Neural progenitor cell (in vitro differentiated cells): ENCODE measurements at regions not wholly inside any gene's neighbourhood (a gene's known extent, or its start where the extent isn't known, plus 50 kb on each side); places are given as distances from the start of the nearest gene placed in this dataset.
A peak's percentile ranks its signal among the peaks of the same experiment; 100 is the strongest.

ENCODE experiments used
- DNase-seq: peaks from one replicate; pipeline ENCODE4 v3.0.0-alpha.2; 2016; ENCODE audit warnings: low spot score
- H2AFZ ChIP-seq: fragments of 200-600 bp; sonication (generic); replicated peaks from 2 replicates; pipeline ENCODE4 v1.6.1; 2016; ENCODE audit warnings: antibody characterized with exemption
- H3F3A ChIP-seq: fragments of 200-600 bp; sonication (generic); 2 replicates; pipeline ENCODE4 v1.6.1; 2016; ENCODE audit warnings: antibody characterized with exemption, low read depth
- H3K27ac ChIP-seq: fragments of 200-600 bp; sonication (generic); 2 replicates; pipeline ENCODE4 v1.5.1; 2016; ENCODE audit warnings: mild to moderate bottlenecking
- H3K27me3 ChIP-seq: fragments of 200-600 bp; sonication (generic); 2 replicates; pipeline ENCODE4 v1.6.1; 2016; ENCODE audit warnings: mild to moderate bottlenecking, moderate library complexity
- H3K36me3 ChIP-seq: fragments of 200-600 bp; sonication (generic); 2 replicates; pipeline ENCODE4 v1.5.1; 2016
- H3K4me1 ChIP-seq: fragments of 200-600 bp; sonication (generic); 2 replicates; pipeline ENCODE4 v1.6.1; 2016; ENCODE audit warnings: mixed run types
- H3K4me2 ChIP-seq: fragments of 200-600 bp; sonication (generic); 2 replicates; pipeline ENCODE4 v1.6.1; 2016
- H3K4me3 ChIP-seq: fragments of 200-600 bp; sonication (generic); 2 replicates; pipeline ENCODE4 v1.5.1; 2016
- H3K79me2 ChIP-seq: fragments of 200-600 bp; sonication (generic); 2 replicates; pipeline ENCODE4 v1.6.1; 2016; ENCODE audit warnings: low read depth
- H3K9ac ChIP-seq: fragments of 200-600 bp; sonication (generic); 2 replicates; pipeline ENCODE4 v1.6.1; 2016
- H3K9me3 ChIP-seq: fragments of 200-600 bp; sonication (generic); 2 replicates; pipeline ENCODE4 v1.5.1; 2016; ENCODE audit warnings: low read depth
- H4K20me1 ChIP-seq: fragments of 200-600 bp; sonication (generic); 2 replicates; pipeline ENCODE4 v1.6.1; 2016; ENCODE audit warnings: low read depth
- H3K27ac Mint-ChIP-seq: 3 replicates; pipeline ENCODE4 v1.8.0; 2021; ENCODE audit warnings: mixed read lengths
- H3K27me3 Mint-ChIP-seq: 2 replicates; pipeline ENCODE4 v1.8.0; 2022; ENCODE audit warnings: low read depth, mild to moderate bottlenecking, inconsistent platforms, moderate library complexity, mixed read lengths; ENCODE audit not compliant: insufficient read depth
- H3K36me3 Mint-ChIP-seq: 3 replicates; pipeline ENCODE4 v1.8.0; 2021; ENCODE audit warnings: mixed read lengths
- H3K4me1 Mint-ChIP-seq: 3 replicates; pipeline ENCODE4 v1.8.0; 2021; ENCODE audit warnings: mixed read lengths
- H3K4me3 Mint-ChIP-seq: 3 replicates; pipeline ENCODE4 v1.8.0; 2021; ENCODE audit warnings: mild to moderate bottlenecking, moderate library complexity, mixed read lengths
- H3K9me3 Mint-ChIP-seq: 3 replicates; pipeline ENCODE4 v1.8.0; 2020; ENCODE audit warnings: mixed read lengths
- EZH2 ChIP-seq: fragments of 200-600 bp; sonication (generic); IDR thresholded peaks from 2 replicates; pipeline ENCODE4 v1.6.1; 2017; ENCODE audit warnings: antibody characterized with exemption, mild to moderate bottlenecking, moderate library complexity
- EZH2phosphoT487 ChIP-seq: fragments of 200-600 bp; sonication (generic); IDR thresholded peaks from 2 replicates; pipeline ENCODE4 v1.6.1; 2017; ENCODE audit warnings: antibody characterized with exemption
- TF ChIP-seq, protein P1 (sequence below): fragments of 200-600 bp; sonication (generic); IDR thresholded peaks from 2 replicates; pipeline ENCODE4 v1.5.1; 2017; ENCODE audit warnings: antibody characterized with exemption, mild to moderate bottlenecking

GRCh38 chr4:54863571-54864255 is 206.0 kb downstream of the KIT start:
- no peak for DNase-seq
- Mint-ChIP-seq H3K9me3 (no peaks in the 10 kb centered on the region), H3K36me3 (no peaks in the 10 kb centered on the region), H3K27me3 (peaks cover 2% of the 10 kb centered on the region), H3K4me3 (no peak overlapping the region), H3K4me1 (no peaks in the 10 kb centered on the region), H3K27ac (no peak overlapping the region)
- H4K20me1 ChIP-seq, result no peaks in the 10 kb centered on the region
- no peaks in the 10 kb centered on the region for H3K9me3 ChIP-seq
- no peaks in the 10 kb centered on the region for H3K36me3 ChIP-seq
- H2AFZ ChIP-seq, result no peak overlapping the region
- no peak overlapping the region for H3K4me2 ChIP-seq
- no peaks in the 10 kb centered on the region for H3K27me3 ChIP-seq
- no peak overlapping the region for H3K27ac ChIP-seq
- H3F3A ChIP-seq, result no peaks in the 10 kb centered on the region
- H3K4me3 ChIP-seq, result no peak overlapping the region
- no peaks in the 10 kb centered on the region for H3K79me2 ChIP-seq
- no peak for TF ChIP-seq EZH2phosphoT487
- H3K4me1 ChIP-seq, result no peaks in the 10 kb centered on the region
- no peak overlapping the region for H3K9ac ChIP-seq

- no peak for TF ChIP-seq EZH2
- no peak for TF ChIP-seq EZH2phosphoT487
- TF ChIP-seq, protein P1, sequence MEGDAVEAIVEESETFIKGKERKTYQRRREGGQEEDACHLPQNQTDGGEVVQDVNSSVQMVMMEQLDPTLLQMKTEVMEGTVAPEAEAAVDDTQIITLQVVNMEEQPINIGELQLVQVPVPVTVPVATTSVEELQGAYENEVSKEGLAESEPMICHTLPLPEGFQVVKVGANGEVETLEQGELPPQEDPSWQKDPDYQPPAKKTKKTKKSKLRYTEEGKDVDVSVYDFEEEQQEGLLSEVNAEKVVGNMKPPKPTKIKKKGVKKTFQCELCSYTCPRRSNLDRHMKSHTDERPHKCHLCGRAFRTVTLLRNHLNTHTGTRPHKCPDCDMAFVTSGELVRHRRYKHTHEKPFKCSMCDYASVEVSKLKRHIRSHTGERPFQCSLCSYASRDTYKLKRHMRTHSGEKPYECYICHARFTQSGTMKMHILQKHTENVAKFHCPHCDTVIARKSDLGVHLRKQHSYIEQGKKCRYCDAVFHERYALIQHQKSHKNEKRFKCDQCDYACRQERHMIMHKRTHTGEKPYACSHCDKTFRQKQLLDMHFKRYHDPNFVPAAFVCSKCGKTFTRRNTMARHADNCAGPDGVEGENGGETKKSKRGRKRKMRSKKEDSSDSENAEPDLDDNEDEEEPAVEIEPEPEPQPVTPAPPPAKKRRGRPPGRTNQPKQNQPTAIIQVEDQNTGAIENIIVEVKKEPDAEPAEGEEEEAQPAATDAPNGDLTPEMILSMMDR, result no peak
- no peak overlapping the region for H3K9ac ChIP-seq
- no peaks in the 10 kb centered on the region for H3K4me1 ChIP-seq
- H3K27me3 ChIP-seq, result no peaks in the 10 kb centered on the region
- no peak overlapping the region for H3K27ac Mint-ChIP-seq
- no peaks in the 10 kb centered on the region for H3K9me3 ChIP-seq
- H3K4me3 ChIP-seq, result no peak overlapping the region
- H3K27ac ChIP-seq, result no peak overlapping the region
- no peaks in the 10 kb centered on the region for H3K9me3 Mint-ChIP-seq
- H3K36me3 ChIP-seq, result no peaks in the 10 kb centered on the region
- no peaks in the 10 kb centered on the region for H3K79me2 ChIP-seq
- H3K4me1 Mint-ChIP-seq, result peaks cover 2% of the 10 kb centered on the region
- H3K4me2 ChIP-seq, result no peak overlapping the region
- no peaks in the 10 kb centered on the region for H3F3A ChIP-seq
- H4K20me1 ChIP-seq, result no peaks in the 10 kb centered on the region
- H2AFZ ChIP-seq, result no peak overlapping the region
- DNase-seq, result no peak
- H3K27me3 Mint-ChIP-seq, result no peaks in the 10 kb centered on the region
- no peak overlapping the region for H3K4me3 Mint-ChIP-seq
- no peaks in the 10 kb centered on the region for H3K36me3 Mint-ChIP-seq
Observed at GRCh38 chr4:54861201-54861600, 203.4 kb downstream of the KIT start.

GRCh38 chr4:54855191-54855854 is 197.6 kb downstream of the KIT start:
- Histone ChIP-seq H3K4me2 (no peak overlapping the region), H3K4me3 (no peak overlapping the region), H3K79me2 (no peaks in the 10 kb centered on the region), H3K9me3 (no peaks in the 10 kb centered on the region), H3F3A (peaks cover 2% of the 10 kb centered on the region), H2AFZ (no peak overlapping the region), H3K36me3 (no peaks in the 10 kb centered on the region), H4K20me1 (no peaks in the 10 kb centered on the region), H3K4me1 (peaks cover 3% of the 10 kb centered on the region), H3K27ac (no peak overlapping the region), H3K27me3 (no peaks in the 10 kb centered on the region), H3K9ac (no peak overlapping the region)
- H3K4me1 Mint-ChIP-seq, result peaks cover 31% of the 10 kb centered on the region
- DNase-seq, result no peak
- no peaks in the 10 kb centered on the region for H3K9me3 Mint-ChIP-seq
- TF ChIP-seq EZH2phosphoT487, result no peak
- TF ChIP-seq, protein P1, result no peak
- no peak for TF ChIP-seq EZH2
- H3K4me3 Mint-ChIP-seq, result no peak overlapping the region
- peak overlapping the region; percentile 26 for H3K27ac Mint-ChIP-seq
- peaks cover 2% of the 10 kb centered on the region for H3K27me3 Mint-ChIP-seq
- no peaks in the 10 kb centered on the region for H3K36me3 Mint-ChIP-seq

- no peaks in the 10 kb centered on the region for H4K20me1 ChIP-seq
- no peaks in the 10 kb centered on the region for H3K36me3 ChIP-seq
- H3K27me3 Mint-ChIP-seq, result peaks cover 2% of the 10 kb centered on the region
- no peaks in the 10 kb centered on the region for H3K36me3 Mint-ChIP-seq
- TF ChIP-seq EZH2 (no peak), EZH2phosphoT487 (no peak)
- TF ChIP-seq, protein P1, result no peak
- no peak for DNase-seq
- no peaks in the 10 kb centered on the region for H3K27me3 ChIP-seq
- H3K4me3 Mint-ChIP-seq, result no peak overlapping the region
- peaks cover 4% of the 10 kb centered on the region for H3F3A ChIP-seq
- no peak overlapping the region for H3K27ac Mint-ChIP-seq
- H2AFZ ChIP-seq, result no peak overlapping the region
- H3K4me3 ChIP-seq, result no peak overlapping the region
- H3K4me1 Mint-ChIP-seq, result peaks cover 51% of the 10 kb centered on the region
- no peak overlapping the region for H3K27ac ChIP-seq
- H3K9me3 ChIP-seq, result no peaks in the 10 kb centered on the region
- peaks cover 12% of the 10 kb centered on the region for H3K4me1 ChIP-seq
- no peaks in the 10 kb centered on the region for H3K9me3 Mint-ChIP-seq
- H3K79me2 ChIP-seq, result no peaks in the 10 kb centered on the region
- no peak overlapping the region for H3K4me2 ChIP-seq
- H3K9ac ChIP-seq, result no peak overlapping the region
Observed at GRCh38 chr4:54852602-54853001, 194.8 kb downstream of the KIT start.
